Adipocyte (in vitro differentiated cells): ENCODE measurements at regions not wholly inside any gene's neighbourhood (a gene's known extent, or its start where the extent isn't known, plus 50 kb on each side); places are given as distances from the start of the nearest gene placed in this dataset.
A peak's percentile ranks its signal among the peaks of the same experiment; 100 is the strongest.

ENCODE experiments used
- DNase-seq: peaks from one replicate; pipeline ENCODE4 v3.0.0-alpha.2; 2015; ENCODE audit warnings: low read depth
- H3K27me3 ChIP-seq: replicated peaks from 2 replicates; pipeline ENCODE4 v1.7.0; 2013; ENCODE audit warnings: mild to moderate bottlenecking, low read length, moderate library complexity; ENCODE audit not compliant: control insufficient read depth, insufficient read depth
- H3K36me3 ChIP-seq: 2 replicates; pipeline ENCODE4 v1.7.0; 2013; ENCODE audit warnings: low read length, mild to moderate bottlenecking, moderate library complexity; ENCODE audit not compliant: control insufficient read depth, insufficient read depth, severe bottlenecking
- H3K4me1 ChIP-seq: 2 replicates; pipeline ENCODE4 v1.7.0; 2013; ENCODE audit warnings: mild to moderate bottlenecking, low read length, moderate library complexity; ENCODE audit not compliant: control insufficient read depth, insufficient read depth
- H3K4me3 ChIP-seq: 2 replicates; pipeline ENCODE4 v1.7.0; 2013; ENCODE audit warnings: mild to moderate bottlenecking, low read length, moderate library complexity
- H3K9ac ChIP-seq: 2 replicates; pipeline ENCODE4 v1.7.0; 2013; ENCODE audit warnings: mild to moderate bottlenecking, low read length, moderate library complexity
- H3K9me3 ChIP-seq: 2 replicates; pipeline ENCODE4 v1.7.0; 2013; ENCODE audit warnings: mild to moderate bottlenecking, low read length, moderate library complexity; ENCODE audit not compliant: control insufficient read depth

DNA sequence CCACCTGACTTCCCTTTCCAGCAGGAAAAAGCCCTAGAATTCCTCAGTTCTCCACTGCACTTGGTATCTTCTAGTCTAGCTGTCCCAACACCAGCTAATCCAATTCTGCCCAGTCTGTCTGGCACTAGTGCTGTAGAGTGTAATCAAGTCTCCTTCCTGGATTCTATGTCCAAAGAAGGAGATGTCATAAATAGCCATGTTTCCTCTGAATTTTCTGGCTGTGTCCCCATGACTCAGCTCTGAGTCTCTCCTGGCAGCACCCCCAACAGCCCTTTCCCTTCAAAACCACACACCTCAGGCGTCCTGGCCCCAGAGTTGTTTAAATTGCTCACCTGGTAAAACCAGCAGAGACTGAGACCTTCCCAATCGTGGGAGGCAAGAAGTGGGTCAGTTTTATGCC, 197.2 kb downstream of the GRXCR1 start:
- no peak for DNase-seq
- Histone ChIP-seq H3K36me3 (no peaks in the 10 kb centered on the region), H3K9ac (no peak overlapping the region), H3K4me1 (no peaks in the 10 kb centered on the region), H3K27me3 (no peaks in the 10 kb centered on the region), H3K9me3 (no peaks in the 10 kb centered on the region), H3K4me3 (no peak overlapping the region)

DNA sequence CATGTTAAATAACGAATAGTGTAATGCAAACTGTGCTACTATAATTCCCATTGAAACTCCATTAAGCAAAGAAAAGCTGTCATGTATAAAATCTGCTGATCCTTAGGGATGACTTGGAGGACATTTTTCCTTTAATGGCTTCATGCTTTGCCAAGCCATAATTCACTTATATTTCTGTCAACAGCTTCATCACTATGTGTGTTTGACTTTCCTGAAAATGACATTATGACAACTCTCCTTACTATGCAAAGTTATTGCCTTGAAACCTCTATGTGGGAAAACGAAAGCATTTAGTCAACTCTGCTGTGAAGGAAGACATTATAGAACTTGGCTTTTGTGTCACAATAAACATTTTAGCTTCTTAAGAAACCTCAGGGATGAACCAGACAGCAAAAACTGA, 210.5 kb downstream of the GRXCR1 start:
- H3K27me3 ChIP-seq = no peaks in the 10 kb centered on the region
- H3K4me3 ChIP-seq = no peak overlapping the region

DNA sequence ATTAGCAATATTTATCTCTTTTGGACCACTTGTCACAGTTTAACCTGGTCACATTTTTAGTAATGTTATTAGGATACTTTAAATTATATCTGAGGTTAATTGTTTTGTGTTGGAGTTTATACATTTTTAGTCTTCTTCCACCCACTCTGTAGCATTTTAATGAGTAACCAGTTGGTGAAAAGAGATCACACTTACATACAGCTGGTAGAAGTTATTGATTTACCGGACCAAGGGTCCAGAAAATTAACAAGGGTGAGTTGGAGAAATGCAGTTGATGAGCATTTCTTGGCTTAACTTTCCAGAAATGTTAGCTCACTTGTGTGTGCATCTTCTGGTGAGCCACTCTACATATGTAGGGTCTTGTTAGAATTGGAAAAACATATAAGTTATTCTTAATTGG, 219.6 kb downstream of the GRXCR1 start:
- H3K4me1 ChIP-seq = no peaks in the 10 kb centered on the region
- no peaks in the 10 kb centered on the region for H3K27me3 ChIP-seq
- no peak overlapping the region for H3K9ac ChIP-seq
- H3K36me3 ChIP-seq = no peaks in the 10 kb centered on the region
- no peak for DNase-seq
- no peak overlapping the region for H3K4me3 ChIP-seq
- H3K9me3 ChIP-seq = no peaks in the 10 kb centered on the region

More for the DNA sequence above, 210.5 kb downstream of the GRXCR1 start:
- DNase-seq = no peak
- Histone ChIP-seq H3K9me3 (no peaks in the 10 kb centered on the region), H3K4me1 (no peaks in the 10 kb centered on the region), H3K36me3 (no peaks in the 10 kb centered on the region), H3K9ac (no peak overlapping the region)

DNA sequence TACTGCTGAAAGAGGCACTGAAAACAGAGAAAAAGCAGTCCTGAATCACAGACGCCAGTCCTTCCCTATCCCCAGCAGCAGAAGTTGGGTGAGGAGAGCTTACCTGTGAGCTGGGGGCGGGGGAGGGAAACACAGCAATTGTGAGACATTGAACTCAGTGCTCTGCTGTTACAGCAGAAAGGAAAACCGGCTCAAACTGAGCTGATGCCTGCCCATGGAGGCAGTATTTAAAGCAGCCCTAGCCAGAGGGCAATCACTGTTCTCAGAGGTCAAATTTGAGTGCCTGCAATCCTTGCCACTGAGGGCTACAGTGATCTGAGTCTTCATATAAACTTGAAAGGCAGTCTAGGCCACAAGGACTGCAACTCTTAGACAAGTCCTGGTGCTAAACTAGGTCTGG, 220.7 kb downstream of the GRXCR1 start:
- Histone ChIP-seq H3K9ac (no peak overlapping the region), H3K4me3 (no peak overlapping the region), H3K9me3 (no peaks in the 10 kb centered on the region), H3K36me3 (no peaks in the 10 kb centered on the region), H3K4me1 (no peaks in the 10 kb centered on the region), H3K27me3 (no peaks in the 10 kb centered on the region)
- no peak for DNase-seq

DNA sequence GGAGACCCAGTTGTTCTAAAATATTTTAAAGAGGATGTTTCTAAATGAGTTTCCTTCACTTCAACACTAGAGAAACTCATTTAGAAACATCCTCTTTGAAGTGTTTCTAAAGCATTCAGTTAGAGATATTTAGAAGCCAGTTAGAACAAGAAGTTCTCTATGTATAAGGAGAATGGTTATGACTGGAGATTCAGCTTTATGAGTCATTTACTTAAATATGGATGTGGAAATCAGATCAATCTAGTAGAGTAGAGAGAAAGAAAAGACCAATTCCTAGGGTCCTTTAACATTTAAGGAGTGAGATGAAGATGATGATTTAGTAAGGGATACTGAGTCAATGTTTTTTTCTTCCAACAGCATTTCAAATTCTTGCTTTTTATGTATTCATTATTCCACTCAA, 234.1 kb downstream of the GRXCR1 start:
- H3K9ac ChIP-seq = no peak overlapping the region
- no peaks in the 10 kb centered on the region for H3K27me3 ChIP-seq
- no peaks in the 10 kb centered on the region for H3K4me1 ChIP-seq
- DNase-seq = no peak
- H3K4me3 ChIP-seq = no peak overlapping the region
- H3K36me3 ChIP-seq = no peaks in the 10 kb centered on the region
- no peaks in the 10 kb centered on the region for H3K9me3 ChIP-seq

- H3K9ac ChIP-seq = no peak overlapping the region
- H3K9me3 ChIP-seq = no peaks in the 10 kb centered on the region
- no peaks in the 10 kb centered on the region for H3K36me3 ChIP-seq
- no peak overlapping the region for H3K4me3 ChIP-seq
- H3K27me3 ChIP-seq = no peaks in the 10 kb centered on the region
- no peaks in the 10 kb centered on the region for H3K4me1 ChIP-seq
- no peak for DNase-seq
Measured at GRCh38 chr4:43130228-43131021, 237.9 kb downstream of the GRXCR1 start.

DNA sequence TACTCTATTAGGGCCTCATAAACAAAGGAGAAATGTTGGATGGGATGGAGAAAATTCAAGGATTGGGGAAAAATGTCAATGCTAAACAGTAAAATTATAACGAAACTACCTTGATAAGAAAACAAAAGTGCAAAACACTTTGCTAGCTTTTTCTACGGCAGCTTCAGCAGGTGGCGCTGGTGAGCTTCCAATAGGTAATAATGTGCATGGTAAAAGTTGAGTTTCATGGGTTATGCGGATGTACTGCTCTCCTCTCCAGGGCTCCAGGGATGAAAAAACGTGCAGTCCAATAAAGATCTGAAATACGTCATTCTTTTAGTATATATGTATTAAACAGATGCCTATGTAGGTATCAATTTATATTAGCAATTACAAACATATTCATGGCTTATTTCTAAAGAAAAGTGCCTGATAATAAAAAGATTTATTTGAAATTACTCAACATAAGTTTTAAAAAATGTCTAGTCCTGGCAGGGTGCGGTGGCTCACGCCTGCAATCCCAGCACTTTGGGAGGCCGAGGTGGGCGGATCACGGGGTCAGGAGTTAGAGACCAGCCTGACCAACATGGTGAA, 239.6 kb downstream of the GRXCR1 start:
- no peak overlapping the region for H3K4me3 ChIP-seq
- H3K9ac ChIP-seq = peak overlapping the region; percentile 16
- no peaks in the 10 kb centered on the region for H3K4me1 ChIP-seq
- DNase-seq = peak; percentile 64
- no peaks in the 10 kb centered on the region for H3K27me3 ChIP-seq
- H3K9me3 ChIP-seq = no peaks in the 10 kb centered on the region
- H3K36me3 ChIP-seq = no peaks in the 10 kb centered on the region

DNA sequence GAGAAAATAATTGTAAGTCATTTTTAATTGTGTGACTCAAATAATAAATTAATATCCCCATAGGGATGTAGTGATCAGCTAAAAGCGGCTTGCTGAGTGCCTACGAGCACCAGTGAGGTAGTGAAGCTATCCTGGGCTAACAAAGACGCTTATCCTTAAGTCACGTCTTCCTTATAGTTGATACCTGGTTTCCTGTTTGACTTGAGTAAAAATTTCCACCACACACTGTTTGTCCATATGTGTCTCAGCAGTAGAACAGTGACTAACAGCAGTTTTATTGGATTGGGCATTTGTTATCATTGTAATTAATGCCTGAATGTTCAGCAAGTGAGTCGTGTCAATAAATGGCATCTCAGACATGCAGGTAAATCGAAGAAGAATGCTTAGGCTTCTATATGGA, 241.1 kb downstream of the GRXCR1 start:
- Histone ChIP-seq H3K27me3 (no peaks in the 10 kb centered on the region), H3K4me3 (no peak overlapping the region), H3K9me3 (no peaks in the 10 kb centered on the region), H3K36me3 (no peaks in the 10 kb centered on the region), H3K4me1 (no peaks in the 10 kb centered on the region), H3K9ac (no peak overlapping the region)
- no peak for DNase-seq

GRCh38 chr4:43136752-43137151, 244.2 kb downstream of the GRXCR1 start:
- Histone ChIP-seq H3K4me3 (no peak overlapping the region), H3K36me3 (no peaks in the 10 kb centered on the region), H3K27me3 (no peaks in the 10 kb centered on the region), H3K9me3 (no peaks in the 10 kb centered on the region), H3K9ac (no peak overlapping the region), H3K4me1 (no peaks in the 10 kb centered on the region)
- no peak for DNase-seq

DNA sequence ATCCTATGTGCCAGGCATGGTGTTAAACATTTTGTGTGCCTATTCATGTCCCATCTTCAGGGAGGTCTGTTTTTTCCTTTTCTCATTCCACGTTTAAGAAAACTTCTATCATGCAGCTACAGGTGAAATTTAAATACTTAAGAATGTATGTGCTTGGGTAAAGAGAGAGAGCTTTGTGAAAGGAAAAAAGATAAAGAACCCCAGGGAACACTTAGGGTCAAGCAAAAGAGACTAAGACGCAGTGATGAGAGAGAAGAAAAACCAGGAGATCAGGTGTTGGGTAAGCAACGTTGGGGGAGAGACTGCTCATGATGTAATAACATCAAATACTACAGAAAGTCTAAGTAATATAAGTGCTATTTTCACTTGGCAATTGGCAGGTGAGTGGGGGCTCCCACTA, 253.7 kb downstream of the GRXCR1 start:
- no peak for DNase-seq
- H3K9me3 ChIP-seq = no peaks in the 10 kb centered on the region
- H3K4me1 ChIP-seq = no peaks in the 10 kb centered on the region
- H3K9ac ChIP-seq = no peak overlapping the region
- no peaks in the 10 kb centered on the region for H3K27me3 ChIP-seq
- no peak overlapping the region for H3K4me3 ChIP-seq
- H3K36me3 ChIP-seq = no peaks in the 10 kb centered on the region

GRCh38 chr4:43148481-43148880, 256.0 kb downstream of the GRXCR1 start:
- H3K36me3 ChIP-seq = no peaks in the 10 kb centered on the region
- no peak for DNase-seq
- no peak overlapping the region for H3K9ac ChIP-seq
- no peaks in the 10 kb centered on the region for H3K4me1 ChIP-seq
- no peaks in the 10 kb centered on the region for H3K9me3 ChIP-seq
- no peaks in the 10 kb centered on the region for H3K27me3 ChIP-seq
- no peak overlapping the region for H3K4me3 ChIP-seq
